Liver (tissue), 8 donors: ENCODE measurements at regions not wholly inside any gene's neighbourhood (a gene's known extent, or its start where the extent isn't known, plus 50 kb on each side); places are given as distances from the start of the nearest gene placed in this dataset.

Source experiments
- DNase-seq: peaks from one replicate; pipeline ENCODE4 v3.0.0-alpha.2; 2017; ENCODE audit warnings: low spot score
- H3K27ac ChIP-seq, 2 donors: one replicate each; pipeline ENCODE4 v1.7.0; 2013; ENCODE audit warnings: inconsistent platforms in 2 of 2, low read length in 2 of 2, control low read depth in 1 of 2, low read depth in 1 of 2, mild to moderate bottlenecking in 1 of 2
- H3K27me3 ChIP-seq, 4 donors: one replicate each; pipeline versions ENCODE4 v1.6.1 to v1.7.0; 2013; ENCODE audit warnings: low read length in 3 of 4, inconsistent platforms in 1 of 4, mild to moderate bottlenecking in 1 of 4, moderate library complexity in 1 of 4; ENCODE audit not compliant: control insufficient read depth in 4 of 4, insufficient read depth in 4 of 4
- H3K36me3 ChIP-seq, 4 donors: one replicate each; pipeline versions ENCODE4 v1.6.1 to v1.7.0; 2013; ENCODE audit warnings: low read length in 3 of 4, mild to moderate bottlenecking in 3 of 4, low read depth in 1 of 4, moderate library complexity in 1 of 4; ENCODE audit not compliant: control insufficient read depth in 4 of 4, insufficient read depth in 3 of 4
- H3K4me1 ChIP-seq, 4 donors: one replicate each; pipeline versions ENCODE4 v1.6.1 to v1.7.0; 2013; ENCODE audit warnings: low read length in 3 of 4, mild to moderate bottlenecking in 3 of 4, moderate library complexity in 1 of 4; ENCODE audit not compliant: control insufficient read depth in 4 of 4, insufficient read depth in 4 of 4
- H3K4me3 ChIP-seq, 3 donors: one replicate each; pipeline versions ENCODE4 v1.6.1 to v1.7.0; 2013; ENCODE audit warnings: low read length in 3 of 3, control low read depth in 1 of 3, low read depth in 1 of 3, mild to moderate bottlenecking in 1 of 3
- H3K9ac ChIP-seq, 2 donors: one replicate each; pipeline ENCODE4 v1.7.0; 2013; ENCODE audit warnings: low read length in 2 of 2, mild to moderate bottlenecking in 2 of 2, moderate library complexity in 2 of 2, control low read depth in 1 of 2, low read depth in 1 of 2
- H3K9me3 ChIP-seq, 4 donors: one replicate each; pipeline versions ENCODE4 v1.6.1 to v1.7.0; 2013; ENCODE audit warnings: low read length in 3 of 4; ENCODE audit not compliant: control insufficient read depth in 4 of 4
- FOXA1 ChIP-seq: IDR thresholded peaks from 2 replicates; pipeline ENCODE4 v1.6.1; 2016; ENCODE audit warnings: antibody characterized with exemption
- HNF4A ChIP-seq, 2 donors: conservative IDR thresholded peaks; 2 replicates each; pipeline ENCODE4 v1.6.1; 2016; ENCODE audit warnings: antibody characterized with exemption in 2 of 2, mild to moderate bottlenecking in 2 of 2
- RAD21 ChIP-seq, 2 donors: IDR thresholded peaks; 2 replicates each; pipeline ENCODE4 v1.6.1; 2016; ENCODE audit warnings: antibody characterized with exemption in 2 of 2, mild to moderate bottlenecking in 2 of 2
- SP1 ChIP-seq: IDR thresholded peaks from 2 replicates; pipeline ENCODE4 v1.6.1; 2018; ENCODE audit warnings: antibody characterized with exemption, mild to moderate bottlenecking
- TAF1 ChIP-seq: conservative IDR thresholded peaks from 2 replicates; pipeline ENCODE4 v1.6.1; 2016; ENCODE audit warnings: antibody characterized with exemption, mild to moderate bottlenecking
- WGBS: extraction: QIAGEN DNeasy Blood & Tissue Kit; methylation state at CpG from one replicate; pipeline ENCODE4 v1.1.7; 2013; 5-methylcytosine and 5-hydroxymethylcytosine counted together
- TF ChIP-seq, protein P1 (sequence below): fragments of 150-350 bp; IDR thresholded peaks from 2 replicates; pipeline ENCODE4 v1.5.1; 2017; ENCODE audit warnings: improper control_type of control experiment, low read depth, low read length; ENCODE audit not compliant: missing input control
- TF ChIP-seq, protein P2 (sequence below): IDR thresholded peaks from 2 replicates; pipeline ENCODE4 v1.6.1; 2016; ENCODE audit warnings: antibody characterized with exemption, mild to moderate bottlenecking
- donor health status: healthy.
- donor health status: healthy.
- donor health status: healthy.
- donor health status: healthy.
- donor health status: healthy.

DNA sequence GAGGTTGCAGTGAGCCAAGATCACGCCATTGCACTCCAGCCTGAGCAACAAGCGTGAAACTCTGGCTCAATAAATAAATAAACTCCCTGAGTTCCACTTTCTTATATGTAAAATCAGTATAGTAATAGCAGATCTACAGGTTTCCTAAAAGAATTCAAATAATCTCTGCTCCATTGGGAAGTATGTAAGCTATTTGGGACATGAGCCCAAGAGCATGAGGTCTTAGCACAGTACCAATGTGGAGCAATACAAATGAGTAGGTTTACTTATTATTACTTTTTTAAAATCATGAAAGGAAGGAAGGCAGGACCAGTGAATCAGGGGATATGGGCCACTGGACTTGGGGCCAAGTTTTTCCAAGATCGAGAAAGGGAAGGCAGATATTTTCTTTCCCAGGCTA, 216.9 kb upstream of the DIO2 start (continued):
- TF ChIP-seq, protein P1, sequence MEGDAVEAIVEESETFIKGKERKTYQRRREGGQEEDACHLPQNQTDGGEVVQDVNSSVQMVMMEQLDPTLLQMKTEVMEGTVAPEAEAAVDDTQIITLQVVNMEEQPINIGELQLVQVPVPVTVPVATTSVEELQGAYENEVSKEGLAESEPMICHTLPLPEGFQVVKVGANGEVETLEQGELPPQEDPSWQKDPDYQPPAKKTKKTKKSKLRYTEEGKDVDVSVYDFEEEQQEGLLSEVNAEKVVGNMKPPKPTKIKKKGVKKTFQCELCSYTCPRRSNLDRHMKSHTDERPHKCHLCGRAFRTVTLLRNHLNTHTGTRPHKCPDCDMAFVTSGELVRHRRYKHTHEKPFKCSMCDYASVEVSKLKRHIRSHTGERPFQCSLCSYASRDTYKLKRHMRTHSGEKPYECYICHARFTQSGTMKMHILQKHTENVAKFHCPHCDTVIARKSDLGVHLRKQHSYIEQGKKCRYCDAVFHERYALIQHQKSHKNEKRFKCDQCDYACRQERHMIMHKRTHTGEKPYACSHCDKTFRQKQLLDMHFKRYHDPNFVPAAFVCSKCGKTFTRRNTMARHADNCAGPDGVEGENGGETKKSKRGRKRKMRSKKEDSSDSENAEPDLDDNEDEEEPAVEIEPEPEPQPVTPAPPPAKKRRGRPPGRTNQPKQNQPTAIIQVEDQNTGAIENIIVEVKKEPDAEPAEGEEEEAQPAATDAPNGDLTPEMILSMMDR, result no peak

DNA sequence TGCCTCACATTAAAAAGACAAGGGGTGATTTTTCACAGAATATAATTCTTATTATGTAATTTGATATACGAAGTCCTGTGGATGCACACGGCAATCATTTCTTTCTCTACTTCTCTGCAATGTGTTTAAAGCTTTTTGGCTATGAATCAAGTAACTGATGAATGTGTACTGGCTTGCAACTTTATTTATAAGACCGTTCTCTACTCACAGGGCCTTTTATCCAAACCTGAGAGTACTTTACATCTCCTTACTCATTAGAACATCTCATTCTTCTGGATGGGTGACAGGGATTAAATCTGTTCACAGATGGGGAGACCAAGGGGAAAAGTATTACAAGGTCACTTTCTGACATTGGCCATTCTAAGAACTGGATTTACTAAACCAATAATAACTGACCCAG, 215.8 kb upstream of the DIO2 start:
- H3K9me3 ChIP-seq, result no peaks in the 10 kb centered on the region
- no peak overlapping the region for H3K9ac ChIP-seq
- H3K4me1 ChIP-seq, result no peaks in the 10 kb centered on the region
- DNase-seq, result no peak
- 77% methylated on average over 3 of the region's 3 CpGs for WGBS
- TF ChIP-seq SP1, result no peak
- TF ChIP-seq HNF4A (conservative IDR thresholded peaks at IDR 0.05), result no peak
- TF ChIP-seq, protein P2, sequence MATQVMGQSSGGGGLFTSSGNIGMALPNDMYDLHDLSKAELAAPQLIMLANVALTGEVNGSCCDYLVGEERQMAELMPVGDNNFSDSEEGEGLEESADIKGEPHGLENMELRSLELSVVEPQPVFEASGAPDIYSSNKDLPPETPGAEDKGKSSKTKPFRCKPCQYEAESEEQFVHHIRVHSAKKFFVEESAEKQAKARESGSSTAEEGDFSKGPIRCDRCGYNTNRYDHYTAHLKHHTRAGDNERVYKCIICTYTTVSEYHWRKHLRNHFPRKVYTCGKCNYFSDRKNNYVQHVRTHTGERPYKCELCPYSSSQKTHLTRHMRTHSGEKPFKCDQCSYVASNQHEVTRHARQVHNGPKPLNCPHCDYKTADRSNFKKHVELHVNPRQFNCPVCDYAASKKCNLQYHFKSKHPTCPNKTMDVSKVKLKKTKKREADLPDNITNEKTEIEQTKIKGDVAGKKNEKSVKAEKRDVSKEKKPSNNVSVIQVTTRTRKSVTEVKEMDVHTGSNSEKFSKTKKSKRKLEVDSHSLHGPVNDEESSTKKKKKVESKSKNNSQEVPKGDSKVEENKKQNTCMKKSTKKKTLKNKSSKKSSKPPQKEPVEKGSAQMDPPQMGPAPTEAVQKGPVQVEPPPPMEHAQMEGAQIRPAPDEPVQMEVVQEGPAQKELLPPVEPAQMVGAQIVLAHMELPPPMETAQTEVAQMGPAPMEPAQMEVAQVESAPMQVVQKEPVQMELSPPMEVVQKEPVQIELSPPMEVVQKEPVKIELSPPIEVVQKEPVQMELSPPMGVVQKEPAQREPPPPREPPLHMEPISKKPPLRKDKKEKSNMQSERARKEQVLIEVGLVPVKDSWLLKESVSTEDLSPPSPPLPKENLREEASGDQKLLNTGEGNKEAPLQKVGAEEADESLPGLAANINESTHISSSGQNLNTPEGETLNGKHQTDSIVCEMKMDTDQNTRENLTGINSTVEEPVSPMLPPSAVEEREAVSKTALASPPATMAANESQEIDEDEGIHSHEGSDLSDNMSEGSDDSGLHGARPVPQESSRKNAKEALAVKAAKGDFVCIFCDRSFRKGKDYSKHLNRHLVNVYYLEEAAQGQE, result no peak
- no peak for TF ChIP-seq TAF1
- TF ChIP-seq FOXA1, result no peak
- no peaks in the 10 kb centered on the region for H3K36me3 ChIP-seq
- no peaks in the 10 kb centered on the region for H3K27me3 ChIP-seq
- H3K4me3 ChIP-seq, result no peak overlapping the region
- no peak overlapping the region for H3K27ac ChIP-seq

DNA sequence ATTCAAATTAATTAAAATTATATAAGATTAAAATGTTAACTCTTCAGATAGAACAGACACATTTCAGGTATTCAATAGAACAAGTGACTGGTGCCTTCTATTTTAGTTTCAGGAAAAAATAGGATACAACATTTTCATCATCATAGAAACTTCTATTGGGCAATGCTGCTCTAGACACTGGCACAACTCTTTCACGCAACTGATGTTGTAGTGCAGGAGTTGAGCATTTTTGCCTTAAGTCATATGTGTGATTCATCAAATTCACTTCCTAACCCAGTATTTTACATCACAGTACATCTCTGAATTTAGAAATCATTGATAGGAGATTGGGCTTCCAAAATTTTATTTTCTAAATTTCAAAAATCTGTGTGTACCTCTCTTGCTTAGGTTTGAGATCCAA, 215.4 kb upstream of the DIO2 start:
- H3K27ac ChIP-seq, result no peak overlapping the region
- TF ChIP-seq RAD21 (IDR thresholded peaks at IDR 0.05), result no peak
- TF ChIP-seq, protein P2, result no peak
- TF ChIP-seq SP1, result no peak
- H3K4me1 ChIP-seq, result no peaks in the 10 kb centered on the region
- H3K36me3 ChIP-seq, result no peaks in the 10 kb centered on the region
- no peaks in the 10 kb centered on the region for H3K9me3 ChIP-seq
- no peak overlapping the region for H3K9ac ChIP-seq
- H3K4me3 ChIP-seq, result no peak overlapping the region
- 90% methylated on average over 1 of the region's 1 CpG for WGBS
- H3K27me3 ChIP-seq, result no peaks in the 10 kb centered on the region
- no peak for DNase-seq
